MCF 10A (cell line): ENCODE measurements at regions not wholly inside any gene's neighbourhood (a gene's known extent, or its start where the extent isn't known, plus 50 kb on each side); places are given as distances from the start of the nearest gene placed in this dataset.

Experiments
- BruUV-seq: library from RNA; stranded (reverse); fragments of 400-500 nt; replicated peaks from 2 replicates; lab custom pipeline; 2021; lab: Mats Ljungman, UMichigan
- CTCF ChIA-PET: fragments of 300-600 bp; sonication (Branson Sonifier 250); formaldehyde crosslinking; extraction: SDS; loops from one replicate; lab custom pipeline; 2021; ENCODE audit warnings: antibody characterized with exemption, inconsistent platforms; lab: Yijun Ruan, JAX
- POLR2A ChIA-PET: fragments of 300-600, 350-650 bp; sonication (Branson Sonifier 250); formaldehyde crosslinking; extraction: SDS; loops from one replicate; lab custom pipeline; 2020; ENCODE audit warnings: antibody characterized with exemption, inconsistent platforms; lab: Yijun Ruan, JAX
- DNase-seq: peaks from one replicate; pipeline ENCODE4 v3.0.0-alpha.2; 2018; ENCODE audit not compliant: unreplicated experiment
- H3K27ac Mint-ChIP-seq: one replicate; pipeline ENCODE4 v1.8.0; 2022; ENCODE audit warnings: mild to moderate bottlenecking, low read depth, mixed read lengths; ENCODE audit not compliant: unreplicated experiment
- H3K27me3 Mint-ChIP-seq: one replicate; pipeline ENCODE4 v1.8.0; 2022; ENCODE audit warnings: mixed read lengths; ENCODE audit not compliant: insufficient read depth, unreplicated experiment
- H3K36me3 Mint-ChIP-seq: one replicate; pipeline ENCODE4 v1.8.0; 2022; ENCODE audit warnings: mild to moderate bottlenecking, moderate library complexity, mixed read lengths; ENCODE audit not compliant: insufficient read depth, unreplicated experiment
- H3K4me1 Mint-ChIP-seq: one replicate; pipeline ENCODE4 v1.8.0; 2022; ENCODE audit warnings: mixed read lengths; ENCODE audit not compliant: insufficient read depth, unreplicated experiment
- H3K4me3 Mint-ChIP-seq: one replicate; pipeline ENCODE4 v1.8.0; 2022; ENCODE audit warnings: mild to moderate bottlenecking, moderate library complexity, mixed read lengths; ENCODE audit not compliant: unreplicated experiment
- H3K9me3 Mint-ChIP-seq: one replicate; pipeline ENCODE4 v1.8.0; 2022; ENCODE audit warnings: mixed read lengths; ENCODE audit not compliant: unreplicated experiment
- CTCF ChIP-seq: fragments of 200-600 bp; IDR thresholded peaks from one replicate; pipeline ENCODE4 v1.8.0; 2022; ENCODE audit warnings: antibody characterized with exemption, mild to moderate bottlenecking; ENCODE audit not compliant: unreplicated experiment
- intact Hi-C: fragments of 100-400 bp; cut with micrococcal nuclease; formaldehyde crosslinking; loops from 2 replicates; pipeline ENCODE4 v1.14.1; 2022

- Mint-ChIP-seq H3K27me3 (peaks cover 100% of the 10 kb centered on the region), H3K36me3 (no peaks in the 10 kb centered on the region), H3K4me1 (no peaks in the 10 kb centered on the region), H3K27ac (no peak overlapping the region), H3K9me3 (no peaks in the 10 kb centered on the region), H3K4me3 (no peak overlapping the region)
- intact Hi-C loops = no loop called here
- no peak for TF ChIP-seq CTCF
- ChIA-PET CTCF (interaction anchor here (0.6 to 1.3 kb wide), 5 partner anchors 20 to 336 kb away, joined by 3 to 5 read pairs (median 4); no protein-coding TSS in a partner anchor), POLR2A (interaction anchor here (0.6 to 1.4 kb wide), 3 partner anchors 8 to 69 kb away, joined by 3 to 4 read pairs (median 3); no protein-coding TSS in a partner anchor)
- no peak for DNase-seq
- BruUV-seq = no TSS peak
These were observed 136.2 kb downstream of the ZC3H11B start for GRCh38 chr1:219476716-219477115.

DNA sequence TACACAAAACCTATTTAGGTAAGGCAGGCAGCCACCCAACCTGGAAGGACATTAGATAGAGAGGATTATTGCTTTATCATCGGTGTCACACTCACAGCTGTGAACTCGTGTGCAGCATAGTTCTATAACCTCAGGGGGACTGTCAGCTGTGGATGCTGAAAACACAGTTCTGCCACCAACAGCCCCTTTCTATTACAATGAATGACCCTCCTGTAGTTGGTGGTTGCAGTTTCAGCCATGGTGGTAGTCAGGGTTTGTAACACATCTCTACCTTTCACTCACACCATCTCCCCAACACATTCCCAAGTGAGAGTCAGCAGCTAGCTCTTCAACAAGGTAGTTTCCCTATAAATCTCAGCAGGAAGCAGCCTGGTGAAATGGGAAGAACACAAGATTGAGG is 136.8 kb downstream of the ZC3H11B start:
- Mint-ChIP-seq H3K4me1 (no peaks in the 10 kb centered on the region), H3K36me3 (no peaks in the 10 kb centered on the region), H3K27me3 (peaks cover 99% of the 10 kb centered on the region), H3K27ac (no peak overlapping the region), H3K9me3 (no peaks in the 10 kb centered on the region), H3K4me3 (no peak overlapping the region)
- ChIA-PET POLR2A (no interaction called here), CTCF (no interaction called here)
- no TSS peak for BruUV-seq
- intact Hi-C loops = no loop called here
- no peak for DNase-seq
- TF ChIP-seq CTCF = no peak

- H3K4me1 Mint-ChIP-seq = no peaks in the 10 kb centered on the region
- ChIA-PET POLR2A (interaction anchor here (0.9 kb wide), 1 partner anchor 9 kb away, joined by 3 read pairs; no protein-coding TSS in a partner anchor), CTCF (interaction anchor here (0.5 to 1.7 kb wide), 3 partner anchors 95 to 356 kb away, joined by 3 read pairs; no protein-coding TSS in a partner anchor)
- H3K9me3 Mint-ChIP-seq = no peaks in the 10 kb centered on the region
- no peak overlapping the region for H3K4me3 Mint-ChIP-seq
- no TSS peak for BruUV-seq
- intact Hi-C loops = no loop called here
- TF ChIP-seq CTCF = no peak
- no peaks in the 10 kb centered on the region for H3K36me3 Mint-ChIP-seq
- DNase-seq = no peak
- peaks cover 96% of the 10 kb centered on the region for H3K27me3 Mint-ChIP-seq
- H3K27ac Mint-ChIP-seq = no peak overlapping the region
These were observed 140.3 kb downstream of the ZC3H11B start for GRCh38 chr1:219472596-219472995.

- Mint-ChIP-seq H3K36me3 (no peaks in the 10 kb centered on the region), H3K27ac (no peak overlapping the region), H3K4me3 (no peak overlapping the region), H3K9me3 (no peaks in the 10 kb centered on the region), H3K4me1 (no peaks in the 10 kb centered on the region), H3K27me3 (peaks cover 85% of the 10 kb centered on the region)
- no peak for TF ChIP-seq CTCF
- CTCF ChIA-PET = interaction anchor here (0.5 to 0.7 kb wide), 2 partner anchors 11 to 956 kb away, joined by 3 to 5 read pairs; no protein-coding TSS in a partner anchor
- DNase-seq = no peak
- POLR2A ChIA-PET = interaction anchor here (0.7 kb wide), 1 partner anchor 164 kb away, joined by 3 read pairs; no protein-coding TSS in a partner anchor
- intact Hi-C loops = no loop called here
- no TSS peak for BruUV-seq
These were observed 145.4 kb downstream of the ZC3H11B start for GRCh38 chr1:219467524-219467923.
